SK-N-MC (cell line): ENCODE measurements at regions not wholly inside any gene's neighbourhood (a gene's known extent, or its start where the extent isn't known, plus 50 kb on each side); places are given as distances from the start of the nearest gene placed in this dataset.

ENCODE experiments used
- EZH2 ChIP-seq: fragments of 200-600 bp; sonication (generic); IDR thresholded peaks from one replicate; pipeline ENCODE4 v1.6.1; 2017; ENCODE audit warnings: antibody characterized with exemption
- FOXP2 ChIP-seq: optimal IDR thresholded peaks from 2 replicates; pipeline ENCODE3; 2011; ENCODE audit warnings: mild to moderate bottlenecking, moderate library complexity; ENCODE audit not compliant: insufficient read depth; ENCODE audit errors: extremely low read length, control extremely low read depth
- POLR2AphosphoS5 ChIP-seq: IDR thresholded peaks from 2 replicates; pipeline ENCODE4 v1.6.1; 2012; ENCODE audit warnings: mild to moderate bottlenecking, low read depth, low read length, borderline replicate concordance

GRCh38 chr14:35929186-35929585 lies 103.0 kb downstream of the BRMS1L start:
- TF ChIP-seq FOXP2 = no peak
- TF ChIP-seq EZH2 = no peak
- no peak for TF ChIP-seq POLR2AphosphoS5
